ENCODE measurements at regions not wholly inside any gene's neighbourhood (a gene's known extent, or its start where the extent isn't known, plus 50 kb on each side); places are given as distances from the start of the nearest gene placed in this dataset.

GRCh38 chr2:225274751-225275150 is 124.8 kb upstream of the NYAP2 start:
- H4K20me1 ChIP-seq (ENCODE audit: insufficient read depth, low read length) = no peaks in the 10 kb centered on the region
- DNase-seq (ENCODE audit: low spot score) (no peak), FAIRE-seq (no peak), ATAC-seq (no peak)
- H3K4me1 ChIP-seq (ENCODE audit: insufficient read depth, low read length) = no peaks in the 10 kb centered on the region
- H3K27me3 ChIP-seq (ENCODE audit: control insufficient read depth in 1 of 2, insufficient read depth in 2 of 2, low read length in 2 of 2) = no peaks in the 10 kb centered on the region
- no peak overlapping the region for H3K27ac ChIP-seq (ENCODE audit: extremely low read length, insufficient read depth, low read length)
- no TSS peak for BruUV-seq (replicated peaks)
- H3K9me3 ChIP-seq (ENCODE audit: low read length) = peaks cover 55% of the 10 kb centered on the region
- H3K79me2 ChIP-seq (ENCODE audit: insufficient read depth, low read length) = no peaks in the 10 kb centered on the region
- H3K36me3 ChIP-seq (replicated peaks in 1 of 2; ENCODE audit: control insufficient read depth in 1 of 2, insufficient read depth in 2 of 2, low read length in 2 of 2) = no peaks in the 10 kb centered on the region
- in situ Hi-C loops (cut with HindIII; ENCODE audit: extremely low pct_ligation_motif_present, low pct_unique_long_range_greater_than_20kb) (no loop called here), intact Hi-C loops (cut with micrococcal nuclease; ENCODE audit: unreplicated experiment) (no loop called here)
- no peak overlapping the region for H3K4me3 ChIP-seq (replicated peaks in 1 of 3; ENCODE audit: insufficient read depth in 1 of 3, low read depth in 2 of 3, low read length in 3 of 3)
- H2AFZ ChIP-seq (ENCODE audit: low read length) = no peak overlapping the region
- ChIA-PET POLR2A (no interaction called here), CTCF (ENCODE audit: low intra/inter-chr PET ratio, low total read pairs) (no interaction called here)
- WGBS (ENCODE audit: low lambda C conversion rate) = 18% methylated on average over 1 of the region's 1 CpG
- no peak overlapping the region for H3K9ac ChIP-seq (ENCODE audit: insufficient read depth, low read depth, low read length)
- no peak for TF ChIP-seq ATF6 (CRISPR knock-in tag; conservative IDR thresholded peaks at IDR 0.05)
- TF ChIP-seq SIN3B (IDR thresholded peaks at IDR 0.05; ENCODE audit: low read length) = no peak
- no peak for TF ChIP-seq ZSCAN9 (CRISPR knock-in tag; IDR thresholded peaks at IDR 0.05; ENCODE audit: borderline replicate concordance)
- no peak for TF ChIP-seq BORCS8-MEF2B (CRISPR knock-in tag; IDR thresholded peaks at IDR 0.05)
- no peak for TF ChIP-seq NR2C2 (CRISPR knock-in tag; IDR thresholded peaks at IDR 0.05; ENCODE audit: borderline replicate concordance)
- no peak for TF ChIP-seq TERF1 (CRISPR knock-in tag; IDR thresholded peaks at IDR 0.05)
- TF ChIP-seq ZNF530 (CRISPR knock-in tag; IDR thresholded peaks at IDR 0.05; ENCODE audit: low read depth) = no peak
- TF ChIP-seq MED8 (CRISPR knock-in tag; IDR thresholded peaks at IDR 0.05; ENCODE audit: insufficient replicate concordance) = no peak
- TF ChIP-seq DPF2 (CRISPR knock-in tag; IDR thresholded peaks at IDR 0.05; ENCODE audit: borderline replicate concordance, low read depth) = no peak
- no peak for TF ChIP-seq STAT5B (CRISPR knock-in tag; IDR thresholded peaks at IDR 0.05)
- no peak overlapping the region for H3K4me2 ChIP-seq (ENCODE audit: low read depth, low read length)
